H9 (cell line): ENCODE measurements at regions not wholly inside any gene's neighbourhood (a gene's known extent, or its start where the extent isn't known, plus 50 kb on each side); places are given as distances from the start of the nearest gene placed in this dataset.

ENCODE experiments used
- DNase-seq: peaks from one replicate; pipeline ENCODE4 v3.0.0-alpha.2; 2017
- H2AFZ ChIP-seq: one replicate; pipeline ENCODE4 v1.6.1; 2013; ENCODE audit warnings: mild to moderate bottlenecking, low read length, control low read depth, moderate library complexity
- H2AK5ac ChIP-seq: 2 replicates; pipeline ENCODE4 v1.6.1; 2013; ENCODE audit warnings: low read length, control low read depth, mixed read lengths; ENCODE audit not compliant: insufficient read length
- H2BK120ac ChIP-seq: one replicate; pipeline ENCODE4 v1.6.1; 2013; ENCODE audit warnings: low read depth, mild to moderate bottlenecking, low read length, control low read depth, inconsistent platforms; ENCODE audit not compliant: poor library complexity, severe bottlenecking
- H2BK12ac ChIP-seq: 2 replicates; pipeline ENCODE4 v1.6.1; 2013; ENCODE audit warnings: low read length, control low read depth, mixed read lengths, low read depth; ENCODE audit not compliant: insufficient read length
- H2BK15ac ChIP-seq: 2 replicates; pipeline ENCODE4 v1.6.1; 2013; ENCODE audit warnings: low read depth, low read length, control low read depth
- H2BK20ac ChIP-seq: one replicate; pipeline ENCODE4 v1.6.1; 2013; ENCODE audit warnings: low read depth, mild to moderate bottlenecking, low read length, control low read depth, inconsistent platforms; ENCODE audit not compliant: poor library complexity, severe bottlenecking
- H2BK5ac ChIP-seq: 2 replicates; pipeline ENCODE4 v1.6.1; 2013; ENCODE audit warnings: low read length, control low read depth, mixed read lengths; ENCODE audit not compliant: insufficient read length
- H3K14ac ChIP-seq: 2 replicates; pipeline ENCODE4 v1.6.1; 2013; ENCODE audit warnings: low read length, control low read depth; ENCODE audit not compliant: insufficient read depth
- H3K18ac ChIP-seq: 2 replicates; pipeline ENCODE4 v1.6.1; 2013; ENCODE audit warnings: low read depth, mild to moderate bottlenecking, mixed read lengths, low read length, control low read depth; ENCODE audit not compliant: insufficient read length
- H3K23ac ChIP-seq: 2 replicates; pipeline ENCODE4 v1.6.1; 2013; ENCODE audit warnings: low read length, control low read depth, mixed read lengths, low read depth; ENCODE audit not compliant: insufficient read length
- H3K23me2 ChIP-seq: 2 replicates; pipeline ENCODE4 v1.6.1; 2013; ENCODE audit warnings: low read depth, mild to moderate bottlenecking, mixed read lengths, low read length, control low read depth; ENCODE audit not compliant: insufficient read length, poor library complexity, severe bottlenecking
- H3K27ac ChIP-seq: 2 replicates; pipeline ENCODE4 v1.5.1; 2013; ENCODE audit warnings: low read length, control low read depth, mixed read lengths, low read depth; ENCODE audit not compliant: insufficient read length
- H3K27me3 ChIP-seq: 2 replicates; pipeline ENCODE4 v1.6.1; 2013; ENCODE audit warnings: low read length, control low read depth, inconsistent platforms; ENCODE audit not compliant: insufficient read depth
- H3K4ac ChIP-seq: 2 replicates; pipeline ENCODE4 v1.6.1; 2013; ENCODE audit warnings: low read depth, mild to moderate bottlenecking, control low read depth, inconsistent platforms, low read length, moderate library complexity
- H3K4me1 ChIP-seq: 2 replicates; pipeline ENCODE4 v1.6.1; 2013; ENCODE audit warnings: low read length, control low read depth, inconsistent platforms; ENCODE audit not compliant: insufficient read depth
- H3K4me2 ChIP-seq: 2 replicates; pipeline ENCODE4 v1.6.1; 2013; ENCODE audit warnings: low read length, control low read depth, mixed read lengths; ENCODE audit not compliant: insufficient read length, insufficient read depth
- H3K56ac ChIP-seq: 2 replicates; pipeline ENCODE4 v1.6.1; 2013; ENCODE audit warnings: low read depth, mild to moderate bottlenecking, mixed read lengths, low read length, control low read depth; ENCODE audit not compliant: insufficient read length
- H3K79me1 ChIP-seq: 2 replicates; pipeline ENCODE4 v1.6.1; 2013; ENCODE audit warnings: low read depth, mild to moderate bottlenecking, moderate library complexity, low read length, control low read depth, inconsistent platforms; ENCODE audit not compliant: insufficient read depth, poor library complexity, severe bottlenecking
- H3K79me2 ChIP-seq: 2 replicates; pipeline ENCODE4 v1.6.1; 2013; ENCODE audit warnings: low read length, control low read depth, inconsistent platforms; ENCODE audit not compliant: insufficient read depth
- H3K9ac ChIP-seq: 2 replicates; pipeline ENCODE4 v1.6.1; 2013; ENCODE audit warnings: low read length, control low read depth, mixed read lengths; ENCODE audit not compliant: insufficient read length; ENCODE audit errors: extremely low read depth
- H3K9me3 ChIP-seq: one replicate; pipeline ENCODE4 v1.6.1; 2013; ENCODE audit warnings: low read depth, low read length, inconsistent platforms; ENCODE audit not compliant: control insufficient read depth
- H3T11ph ChIP-seq: one replicate; pipeline ENCODE4 v1.6.1; 2013; ENCODE audit warnings: mild to moderate bottlenecking, low read length, control low read depth, inconsistent platforms
- H4K20me1 ChIP-seq: one replicate; pipeline ENCODE4 v1.6.1; 2013; ENCODE audit not compliant: control insufficient read depth, insufficient read length, insufficient read depth
- H4K5ac ChIP-seq: 2 replicates; pipeline ENCODE4 v1.6.1; 2013; ENCODE audit warnings: low read depth, mild to moderate bottlenecking, mixed read lengths, low read length, control low read depth; ENCODE audit not compliant: insufficient read length
- H4K8ac ChIP-seq: replicated peaks from 2 replicates; pipeline ENCODE4 v1.6.1; 2013; ENCODE audit warnings: low read length, control low read depth, mixed read lengths, low read depth; ENCODE audit not compliant: insufficient read length
- H4K91ac ChIP-seq: 2 replicates; pipeline ENCODE4 v1.6.1; 2013; ENCODE audit warnings: low read depth, mild to moderate bottlenecking, moderate library complexity, mixed read lengths, low read length, control low read depth; ENCODE audit not compliant: insufficient read length
- H3K27ac Mint-ChIP-seq, 3 experiments: 2 replicates in 2 of 3; 3 replicates in 1 of 3; pipeline ENCODE4 v1.8.0; 2020 to 2021; ENCODE audit warnings: mixed read lengths in 3 of 3, mild to moderate bottlenecking in 1 of 3, moderate library complexity in 1 of 3
- H3K27me3 Mint-ChIP-seq: 2 replicates; pipeline ENCODE4 v1.8.0; 2021; ENCODE audit warnings: low read depth, mild to moderate bottlenecking, moderate library complexity, mixed read lengths
- H3K36me3 Mint-ChIP-seq, 3 experiments: 2 replicates in 2 of 3; 3 replicates in 1 of 3; pipeline ENCODE4 v1.8.0; 2020 to 2021; ENCODE audit warnings: low read depth in 3 of 3, mixed read lengths in 3 of 3; ENCODE audit not compliant: insufficient read depth in 1 of 3
- H3K4me1 Mint-ChIP-seq, 2 experiments: 2 replicates each; pipeline ENCODE4 v1.8.0; 2020; ENCODE audit warnings: mixed read lengths in 2 of 2
- H3K4me3 Mint-ChIP-seq, 2 experiments: 2 replicates in 1 of 2; 3 replicates in 1 of 2; pipeline ENCODE4 v1.8.0; 2020 to 2021; ENCODE audit warnings: mild to moderate bottlenecking in 2 of 2, mixed read lengths in 2 of 2, moderate library complexity in 1 of 2
- H3K9me3 Mint-ChIP-seq, 2 experiments: 2 replicates in 1 of 2; 3 replicates in 1 of 2; pipeline ENCODE4 v1.8.0; 2020; ENCODE audit warnings: mild to moderate bottlenecking in 2 of 2, mixed read lengths in 2 of 2, moderate library complexity in 1 of 2
- WGBS: extraction: QIAGEN DNeasy Blood & Tissue Kit; methylation state at CpG from one replicate; pipeline ENCODE4 v1.1.7; 2013; ENCODE audit warnings: missing lambda C conversion rate, low lambda C conversion rate, mixed read lengths; ENCODE audit not compliant: insufficient read length; ENCODE audit errors: extremely low coverage; 5-methylcytosine and 5-hydroxymethylcytosine counted together
- TF ChIP-seq, protein P1 (sequence below): fragments of 200-600 bp; sonication (generic); conservative IDR thresholded peaks from 3 replicates; pipeline ENCODE4 v1.8.0; 2021; ENCODE audit warnings: antibody characterized with exemption, mild to moderate bottlenecking

GRCh38 chr5:33049298-33049697 lies 338.2 kb downstream of the NPR3 start:
- no peak overlapping the region for H3K27ac Mint-ChIP-seq
- H2BK12ac ChIP-seq, result no peak overlapping the region
- H3K9me3 Mint-ChIP-seq, result peaks cover 13 to 17% of the 10 kb centered on the region in 2 experiments
- H3K23me2 ChIP-seq, result no peaks in the 10 kb centered on the region
- H3K36me3 Mint-ChIP-seq, result peaks cover 0 to 12% (median 0%) of the 10 kb centered on the region in 3 experiments; a peak in 1 of 7 replicates
- H3K4me1 Mint-ChIP-seq, result peaks cover 0 to 4% of the 10 kb centered on the region in 2 experiments; a peak in 1 of 4 replicates
- no peak overlapping the region for H2AFZ ChIP-seq
- H3K18ac ChIP-seq, result no peak overlapping the region
- H4K8ac ChIP-seq, result no peak overlapping the region
- no peaks in the 10 kb centered on the region for H3K9me3 ChIP-seq
- H2BK120ac ChIP-seq, result no peak overlapping the region
- no peak overlapping the region for H3K23ac ChIP-seq
- no peak overlapping the region for H2BK5ac ChIP-seq
- no peak overlapping the region for H3K4me2 ChIP-seq
- no peak overlapping the region for H3K4me3 Mint-ChIP-seq
- H3K79me2 ChIP-seq, result no peaks in the 10 kb centered on the region
- TF ChIP-seq, protein P1, sequence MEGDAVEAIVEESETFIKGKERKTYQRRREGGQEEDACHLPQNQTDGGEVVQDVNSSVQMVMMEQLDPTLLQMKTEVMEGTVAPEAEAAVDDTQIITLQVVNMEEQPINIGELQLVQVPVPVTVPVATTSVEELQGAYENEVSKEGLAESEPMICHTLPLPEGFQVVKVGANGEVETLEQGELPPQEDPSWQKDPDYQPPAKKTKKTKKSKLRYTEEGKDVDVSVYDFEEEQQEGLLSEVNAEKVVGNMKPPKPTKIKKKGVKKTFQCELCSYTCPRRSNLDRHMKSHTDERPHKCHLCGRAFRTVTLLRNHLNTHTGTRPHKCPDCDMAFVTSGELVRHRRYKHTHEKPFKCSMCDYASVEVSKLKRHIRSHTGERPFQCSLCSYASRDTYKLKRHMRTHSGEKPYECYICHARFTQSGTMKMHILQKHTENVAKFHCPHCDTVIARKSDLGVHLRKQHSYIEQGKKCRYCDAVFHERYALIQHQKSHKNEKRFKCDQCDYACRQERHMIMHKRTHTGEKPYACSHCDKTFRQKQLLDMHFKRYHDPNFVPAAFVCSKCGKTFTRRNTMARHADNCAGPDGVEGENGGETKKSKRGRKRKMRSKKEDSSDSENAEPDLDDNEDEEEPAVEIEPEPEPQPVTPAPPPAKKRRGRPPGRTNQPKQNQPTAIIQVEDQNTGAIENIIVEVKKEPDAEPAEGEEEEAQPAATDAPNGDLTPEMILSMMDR, result no peak
- H3K4ac ChIP-seq, result no peak overlapping the region
- no peak overlapping the region for H2AK5ac ChIP-seq
- H2BK20ac ChIP-seq, result no peak overlapping the region
- H3K27ac ChIP-seq, result no peak overlapping the region
- no peaks in the 10 kb centered on the region for H4K20me1 ChIP-seq
- no peak for DNase-seq
- H3K27me3 Mint-ChIP-seq, result no peaks in the 10 kb centered on the region
- no peaks in the 10 kb centered on the region for H3K4me1 ChIP-seq
- H4K91ac ChIP-seq, result no peak overlapping the region
- H4K5ac ChIP-seq, result no peak overlapping the region
- no peak overlapping the region for H3K9ac ChIP-seq
- H3T11ph ChIP-seq, result no peak overlapping the region
- no peak overlapping the region for H2BK15ac ChIP-seq
- no peaks in the 10 kb centered on the region for H3K79me1 ChIP-seq
- no peak overlapping the region for H3K56ac ChIP-seq
- H3K27me3 ChIP-seq, result no peaks in the 10 kb centered on the region
- no peak overlapping the region for H3K14ac ChIP-seq
- WGBS, result no CpG with 5 or more reads among the region's 6 CpGs
